ENCODE measurements at regions not wholly inside any gene's neighbourhood (a gene's known extent, or its start where the extent isn't known, plus 50 kb on each side); places are given as distances from the start of the nearest gene placed in this dataset.

GRCh38 chr14:21802441-21802840 is 128.8 kb upstream of the OR4E1 start:
- WGBS (ENCODE audit: insufficient coverage): no CpG with 5 or more reads among the region's 1 CpG
- CTCF ChIA-PET: interaction anchor here (0.7 kb wide), 1 partner anchor 10 kb away, joined by 3 read pairs; no protein-coding TSS in a partner anchor
- POLR2A ChIA-PET: no interaction called here

GRCh38 chr14:21796916-21797315 is 123.3 kb upstream of the OR4E1 start:
- no peaks in the 10 kb centered on the region for H3K4me1 Mint-ChIP-seq
- no peak overlapping the region for H2AFZ ChIP-seq (ENCODE audit: insufficient read depth, low read depth, low read length, poor library complexity, severe bottlenecking)
- ChIA-PET CTCF (no interaction called here), POLR2A (no interaction called here)
- H3K27me3 ChIP-seq (replicated peaks in 1 of 4; ENCODE audit: control extremely low read depth in 1 of 4, control insufficient read depth in 3 of 4, insufficient read depth in 4 of 4, low read length in 3 of 4): peaks cover 0 to 2% (median 0%) of the 10 kb centered on the region in 4 experiments
- H3K4me3 Mint-ChIP-seq: no peak overlapping the region
- no peaks in the 10 kb centered on the region for H3K79me2 ChIP-seq (ENCODE audit: control insufficient read depth, insufficient read depth, low read length)
- peaks cover 18% of the 10 kb centered on the region for H3K27me3 Mint-ChIP-seq
- intact Hi-C loops (cut with micrococcal nuclease): no loop called here
- H3K36me3 ChIP-seq (replicated peaks in 1 of 2; ENCODE audit: control extremely low read depth in 1 of 2, control insufficient read depth in 1 of 2, extremely low read depth in 1 of 2, insufficient read depth in 2 of 2, low read length in 1 of 2): no peaks in the 10 kb centered on the region
- 67% methylated on average over 2 of the region's 2 CpGs for WGBS (ENCODE audit: insufficient coverage)
- no peaks in the 10 kb centered on the region for H4K20me1 ChIP-seq (ENCODE audit: control insufficient read depth, insufficient read depth, low read length, poor library complexity, severe bottlenecking)
- no peak overlapping the region for H3K27ac Mint-ChIP-seq
- H3K4me1 ChIP-seq (ENCODE audit: control insufficient read depth in 2 of 2, insufficient read depth in 2 of 2, low read length in 2 of 2): no peaks in the 10 kb centered on the region
- H3K9me3 Mint-ChIP-seq (ENCODE audit: insufficient read depth): peaks cover 6% of the 10 kb centered on the region
- no peak overlapping the region for H3K9ac ChIP-seq (ENCODE audit: low read length)
- peaks cover 0 to 8% (median 0%) of the 10 kb centered on the region in 3 donors for H3K9me3 ChIP-seq (ENCODE audit: control extremely low read depth in 1 of 3, control insufficient read depth in 2 of 3, insufficient read depth in 1 of 3, low read length in 2 of 3)
- H3K4me2 ChIP-seq (replicated peaks; ENCODE audit: low read depth, low read length, poor library complexity, severe bottlenecking): no peak overlapping the region
- DNase-seq (no peak), ATAC-seq (ENCODE audit: low read depth) (no peak)
- no peak overlapping the region for H3K27ac ChIP-seq (ENCODE audit: low read length in 2 of 2)
- TF ChIP-seq CTCF (IDR thresholded peaks at IDR 0.05) (no peak), EZH2 (IDR thresholded peaks at IDR 0.05; ENCODE audit: borderline replicate concordance, insufficient read depth, low read depth, low read length, poor library complexity, severe bottlenecking) (no peak)
- H3K4me3 ChIP-seq (ENCODE audit: control extremely low read depth in 1 of 5, extremely low read depth in 1 of 5, insufficient read depth in 1 of 5, low read depth in 2 of 5, low read length in 4 of 5): no peak overlapping the region

More at GRCh38 chr14:21802441-21802840, 128.8 kb upstream of the OR4E1 start:
- DNase-seq (no peak), ATAC-seq (ENCODE audit: low read depth) (no peak)
- H3K4me2 ChIP-seq (replicated peaks; ENCODE audit: low read depth, low read length, poor library complexity, severe bottlenecking): no peak overlapping the region
- Mint-ChIP-seq H3K27me3 (peaks cover 23% of the 10 kb centered on the region), H3K27ac (no peak overlapping the region), H3K4me3 (no peak overlapping the region), H3K9me3 (ENCODE audit: insufficient read depth) (peaks cover 2% of the 10 kb centered on the region), H3K4me1 (no peaks in the 10 kb centered on the region)
- peaks cover 0 to 2% (median 0%) of the 10 kb centered on the region in 3 donors for H3K9me3 ChIP-seq (ENCODE audit: control extremely low read depth in 1 of 3, control insufficient read depth in 2 of 3, insufficient read depth in 1 of 3, low read length in 2 of 3)
- H3K4me3 ChIP-seq (ENCODE audit: control extremely low read depth in 1 of 5, extremely low read depth in 1 of 5, insufficient read depth in 1 of 5, low read depth in 2 of 5, low read length in 4 of 5): no peak overlapping the region
- H3K4me1 ChIP-seq (ENCODE audit: control insufficient read depth in 2 of 2, insufficient read depth in 2 of 2, low read length in 2 of 2): no peaks in the 10 kb centered on the region
- H3K9ac ChIP-seq (ENCODE audit: low read length): no peak overlapping the region
- peaks cover 0 to 3% (median 1%) of the 10 kb centered on the region in 4 experiments for H3K27me3 ChIP-seq (replicated peaks in 1 of 4; ENCODE audit: control extremely low read depth in 1 of 4, control insufficient read depth in 3 of 4, insufficient read depth in 4 of 4, low read length in 3 of 4)
- H2AFZ ChIP-seq (ENCODE audit: insufficient read depth, low read depth, low read length, poor library complexity, severe bottlenecking): no peak overlapping the region
- no peaks in the 10 kb centered on the region for H3K79me2 ChIP-seq (ENCODE audit: control insufficient read depth, insufficient read depth, low read length)
- H4K20me1 ChIP-seq (ENCODE audit: control insufficient read depth, insufficient read depth, low read length, poor library complexity, severe bottlenecking): no peaks in the 10 kb centered on the region
- no peaks in the 10 kb centered on the region for H3K36me3 ChIP-seq (replicated peaks in 1 of 2; ENCODE audit: control extremely low read depth in 1 of 2, control insufficient read depth in 1 of 2, extremely low read depth in 1 of 2, insufficient read depth in 2 of 2, low read length in 1 of 2)
- no peak overlapping the region for H3K27ac ChIP-seq (ENCODE audit: low read length in 2 of 2)
- intact Hi-C loops (cut with micrococcal nuclease): no loop called here
- TF ChIP-seq CTCF (IDR thresholded peaks at IDR 0.05) (no peak), EZH2 (IDR thresholded peaks at IDR 0.05; ENCODE audit: borderline replicate concordance, insufficient read depth, low read depth, low read length, poor library complexity, severe bottlenecking) (no peak)
